Prostate gland (tissue), 2 donors: ENCODE measurements at regions not wholly inside any gene's neighbourhood (a gene's known extent, or its start where the extent isn't known, plus 50 kb on each side); places are given as distances from the start of the nearest gene placed in this dataset.

Experiments
- CTCF ChIP-seq, 4 experiments: fragments of 200-600 bp in 2 of 4; fragments of 450-650 bp in 2 of 4; sonication (generic) in 2 of 4; IDR thresholded peaks; 1 replicate in 3 of 4; 2 replicates in 1 of 4; pipeline ENCODE4 v1.5.1; 2016 to 2019; ENCODE audit warnings: antibody characterized with exemption in 4 of 4, mild to moderate bottlenecking in 2 of 4, moderate library complexity in 2 of 4
- POLR2A ChIP-seq: fragments of 450-650 bp; IDR thresholded peaks from one replicate; pipeline ENCODE4 v1.6.1; 2016; ENCODE audit warnings: antibody characterized with exemption, mild to moderate bottlenecking
- POLR2AphosphoS5 ChIP-seq: sonication (generic); formaldehyde crosslinking; IDR thresholded peaks from one replicate; pipeline ENCODE4 v1.6.1; 2017; ENCODE audit warnings: antibody characterized with exemption

- TF ChIP-seq CTCF (IDR thresholded peaks at IDR 0.05) (no peak), POLR2A (no peak), POLR2AphosphoS5 (no peak)
These were observed 262.7 kb upstream of the F9 start for GRCh38 chrX:139267851-139268250.
